Right lobe of liver (tissue), 6 donors: ENCODE measurements at regions not wholly inside any gene's neighbourhood (a gene's known extent, or its start where the extent isn't known, plus 50 kb on each side); places are given as distances from the start of the nearest gene placed in this dataset.

ENCODE experiments used
- ATAC-seq, 4 donors: fragments of 200-7000 bp; cut with Tn5 transposase; one replicate each; pipeline ENCODE4 v1.9.1; 2020; ENCODE audit warnings: mild to moderate bottlenecking in 4 of 4, moderate library complexity in 4 of 4
- DNase-seq, 3 donors: peaks; one replicate each; pipeline ENCODE4 v3.0.0-alpha.2; 2020
- H3K27ac ChIP-seq, 3 donors: fragments of 200-600 bp; one replicate each; pipeline ENCODE4 v1.8.0; 2022
- H3K27me3 ChIP-seq, 2 donors: fragments of 200-600 bp; one replicate each; pipeline ENCODE4 v1.8.0; 2022
- H3K36me3 ChIP-seq, 4 donors: fragments of 200-600 bp; sonication (generic) in 1 of 4; one replicate each; pipeline versions ENCODE4 v1.5.1 to v1.8.0; 2017 to 2022; ENCODE audit warnings: control low read depth in 1 of 4
- H3K4me1 ChIP-seq, 4 donors: fragments of 200-600 bp; sonication (generic) in 1 of 4; one replicate each; pipeline versions ENCODE4 v1.5.1 to v1.8.0; 2017 to 2022; ENCODE audit warnings: control low read depth in 1 of 4
- H3K4me3 ChIP-seq, 3 donors: fragments of 200-600 bp; one replicate each; pipeline ENCODE4 v1.8.0; 2022
- H3K9me3 ChIP-seq, 4 donors: fragments of 200-600 bp; sonication (generic) in 1 of 4; one replicate each; pipeline versions ENCODE4 v1.5.1 to v1.8.0; 2017 to 2022; ENCODE audit warnings: control low read depth in 1 of 4
- CTCF ChIP-seq, 4 donors: fragments of 200-600 bp in 3 of 4; fragments of 450-650 bp in 1 of 4; IDR thresholded peaks; one replicate each; pipeline versions ENCODE4 v1.5.1 to v1.8.0; 2016 to 2022; ENCODE audit warnings: antibody characterized with exemption in 4 of 4, mild to moderate bottlenecking in 2 of 4
- POLR2A ChIP-seq: fragments of 450-650 bp; IDR thresholded peaks from one replicate; pipeline ENCODE4 v1.6.1; 2017; ENCODE audit warnings: antibody characterized with exemption, mild to moderate bottlenecking
- WGBS: methylation state at CpG from one replicate; pipeline ENCODE4 v1.1.6; 2018; ENCODE audit warnings: low coverage, low lambda C conversion rate; ENCODE audit not compliant: insufficient coverage; ENCODE audit errors: missing lambda C conversion rate; 5-methylcytosine and 5-hydroxymethylcytosine counted together
- intact Hi-C, 2 donors: fragments of 100-400 bp; cut with DNase I; formaldehyde crosslinking; loops; one replicate each; pipeline versions ENCODE4 v1.11.2 to v1.14.1; 2022
- donor health status: DM: no; HTN: yes; CAD: no.
- donor health status: DM: no; HTN: no; CAD: no.
- donor health status: DM: no; HTN: no; CAD: no.
- donor health status: DM: no; HTN: yes; CAD: no.
- donor health status: DM: no; HTN: yes; CAD: no.

DNA sequence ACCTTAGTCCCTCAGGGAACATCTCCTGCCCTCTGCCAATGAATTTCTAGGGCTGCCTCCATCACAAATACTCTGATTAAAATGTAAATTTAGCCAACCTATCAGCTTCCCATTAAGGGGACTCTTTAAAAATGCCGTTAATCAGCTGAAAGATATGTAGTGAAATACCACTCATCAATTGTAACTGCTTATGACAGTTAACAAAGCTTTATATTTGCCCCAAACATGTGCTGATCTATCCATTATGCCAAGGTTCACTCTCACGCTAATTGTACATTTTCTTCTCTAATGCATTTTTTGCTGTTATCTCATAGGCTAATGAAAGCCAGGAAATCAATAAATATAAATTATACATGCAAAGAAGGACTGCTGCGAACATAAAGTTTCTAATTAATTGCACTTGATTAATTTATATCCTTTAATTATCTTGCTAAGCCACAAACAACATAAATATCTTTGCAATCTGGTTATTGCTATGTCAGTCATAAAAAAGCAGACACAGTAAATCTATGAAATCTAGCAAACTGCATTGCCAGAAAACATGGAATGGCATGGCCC, 601.4 kb upstream of the SALL1 start:
- H3K4me3 ChIP-seq: no peak overlapping the region
- DNase-seq: no peak
- no peaks in the 10 kb centered on the region for H3K9me3 ChIP-seq
- intact Hi-C loops: no loop called here
- no peak for TF ChIP-seq POLR2A
- TF ChIP-seq CTCF (IDR thresholded peaks at IDR 0.05): no peak
- H3K27me3 ChIP-seq: no peaks in the 10 kb centered on the region
- H3K4me1 ChIP-seq: no peaks in the 10 kb centered on the region
- H3K36me3 ChIP-seq: no peaks in the 10 kb centered on the region
- 78% methylated on average over 3 of the region's 3 CpGs for WGBS
- no peak for ATAC-seq
- no peak overlapping the region for H3K27ac ChIP-seq

GRCh38 chr16:51747329-51747728, 596.3 kb upstream of the SALL1 start:
- Histone ChIP-seq H3K9me3 (no peaks in the 10 kb centered on the region), H3K27ac (no peak overlapping the region), H3K36me3 (no peaks in the 10 kb centered on the region), H3K27me3 (no peaks in the 10 kb centered on the region), H3K4me1 (no peaks in the 10 kb centered on the region), H3K4me3 (no peak overlapping the region)
- WGBS: 69% methylated on average over 4 of the region's 4 CpGs
- no peak for ATAC-seq
- intact Hi-C loops: no loop called here
- TF ChIP-seq POLR2A (no peak), CTCF (IDR thresholded peaks at IDR 0.05) (no peak)
- no peak for DNase-seq

DNA sequence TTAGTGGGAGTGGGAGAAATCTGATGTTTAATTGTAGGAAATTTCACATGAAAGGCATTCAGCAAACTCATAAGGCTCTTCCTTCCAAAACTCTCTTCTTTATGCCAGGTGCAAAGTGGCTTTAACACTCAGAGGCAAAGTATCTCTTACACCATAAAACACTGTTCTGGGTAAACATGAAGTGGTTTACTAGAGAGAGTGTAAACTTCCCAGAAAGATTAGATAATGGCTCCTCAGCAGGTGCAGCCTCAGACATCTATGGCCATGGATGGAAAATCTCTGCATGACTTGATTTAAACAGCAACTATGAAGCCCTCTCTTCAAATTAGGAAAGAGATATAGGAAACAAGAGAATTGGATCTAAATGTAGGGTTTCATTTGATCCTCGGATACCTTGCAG, 583.1 kb upstream of the SALL1 start:
- Histone ChIP-seq H3K4me1 (no peaks in the 10 kb centered on the region), H3K27ac (no peak overlapping the region), H3K27me3 (no peaks in the 10 kb centered on the region), H3K4me3 (no peak overlapping the region), H3K36me3 (no peaks in the 10 kb centered on the region), H3K9me3 (no peaks in the 10 kb centered on the region)
- intact Hi-C loops: no loop called here
- DNase-seq (no peak), ATAC-seq (no peak)
- WGBS: 41% methylated on average over 1 of the region's 1 CpG
- TF ChIP-seq POLR2A (no peak), CTCF (IDR thresholded peaks at IDR 0.05) (no peak)

- no peak for ATAC-seq
- TF ChIP-seq CTCF (IDR thresholded peaks at IDR 0.05) (no peak), POLR2A (no peak)
- DNase-seq: no peak
- intact Hi-C loops: no loop called here
- Histone ChIP-seq H3K27me3 (no peaks in the 10 kb centered on the region), H3K4me3 (no peak overlapping the region), H3K36me3 (no peaks in the 10 kb centered on the region), H3K4me1 (no peaks in the 10 kb centered on the region), H3K9me3 (no peaks in the 10 kb centered on the region), H3K27ac (no peak overlapping the region)
- WGBS: 100% methylated on average over 2 of the region's 2 CpGs
These were observed 582.1 kb upstream of the SALL1 start for GRCh38 chr16:51733181-51733580.

- no peak overlapping the region for H3K27ac ChIP-seq
- intact Hi-C loops: no loop called here
- DNase-seq (no peak), ATAC-seq (no peak)
- no peaks in the 10 kb centered on the region for H3K4me1 ChIP-seq
- WGBS: 58% methylated on average over 4 of the region's 4 CpGs
- TF ChIP-seq POLR2A (no peak), CTCF (IDR thresholded peaks at IDR 0.05) (no peak)
- H3K27me3 ChIP-seq: no peaks in the 10 kb centered on the region
- no peak overlapping the region for H3K4me3 ChIP-seq
- no peaks in the 10 kb centered on the region for H3K36me3 ChIP-seq
- no peaks in the 10 kb centered on the region for H3K9me3 ChIP-seq
These were observed 580.1 kb upstream of the SALL1 start for GRCh38 chr16:51731160-51731559.
